ENCODE measurements at regions not wholly inside any gene's neighbourhood (a gene's known extent, or its start where the extent isn't known, plus 50 kb on each side); places are given as distances from the start of the nearest gene placed in this dataset.
A peak's percentile ranks its signal among the peaks of the same experiment; 100 is the strongest.
"Not testable (repeated sequence)": the region's sequence is repeated elsewhere in the genome, so short reads cannot be mapped to it uniquely, and the experiment has no call there.

DNA sequence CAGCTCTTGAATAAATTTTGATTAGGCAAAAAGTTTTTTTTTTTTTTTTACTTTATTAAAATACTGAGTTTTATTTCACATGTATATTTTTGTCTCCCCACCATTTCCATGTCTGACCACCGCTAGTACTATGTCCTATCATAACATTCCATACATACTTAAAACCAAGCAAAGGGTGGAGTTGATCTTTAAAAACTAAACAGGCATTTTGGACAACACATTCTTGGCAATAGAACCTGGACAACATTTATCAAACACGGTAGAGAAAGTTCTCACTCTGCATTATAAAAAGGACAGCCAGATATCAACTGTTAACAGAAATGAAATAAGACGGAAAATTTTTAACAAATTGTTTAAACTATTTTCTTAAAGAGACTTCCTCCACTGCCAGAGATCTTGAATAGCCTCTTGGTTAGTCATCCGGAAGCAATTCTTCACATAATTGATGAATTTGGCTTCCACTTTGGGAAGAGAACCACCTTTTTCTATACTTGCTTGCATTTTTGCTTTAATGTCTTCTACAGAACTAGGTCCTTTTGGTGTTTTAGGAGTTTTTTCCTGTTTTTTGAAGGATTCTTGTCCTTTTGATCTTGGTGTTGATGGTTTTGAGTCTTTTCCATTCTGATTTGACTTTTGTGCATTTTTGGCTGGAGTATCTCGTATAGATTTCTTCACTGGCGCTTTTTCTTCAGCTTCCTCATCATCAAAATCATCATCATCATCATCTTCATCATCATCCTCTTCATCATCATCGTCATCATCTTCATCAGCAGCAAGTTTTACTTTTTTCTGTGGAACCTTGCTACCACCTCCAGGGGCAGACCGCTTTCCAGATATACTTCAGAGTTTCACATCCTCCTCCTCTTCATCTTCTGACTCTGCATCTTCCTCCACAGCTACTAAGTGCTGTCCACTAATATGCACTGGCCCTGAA lies 58.7 kb downstream of the POU5F2 start:
- DNase-seq; H3K4me3 ChIP-seq; H3K4me1 ChIP-seq (ENCODE audit: insufficient read depth); H3K9me3 ChIP-seq; H3K27ac ChIP-seq; H3K36me3 ChIP-seq; intact Hi-C loops (cut with DNase I); H3K27me3 ChIP-seq: not testable (repeated sequence)
- 69 to 71% (median 71%) methylated on average over 8 of the region's 8 CpGs for WGBS, 3 donors

DNA sequence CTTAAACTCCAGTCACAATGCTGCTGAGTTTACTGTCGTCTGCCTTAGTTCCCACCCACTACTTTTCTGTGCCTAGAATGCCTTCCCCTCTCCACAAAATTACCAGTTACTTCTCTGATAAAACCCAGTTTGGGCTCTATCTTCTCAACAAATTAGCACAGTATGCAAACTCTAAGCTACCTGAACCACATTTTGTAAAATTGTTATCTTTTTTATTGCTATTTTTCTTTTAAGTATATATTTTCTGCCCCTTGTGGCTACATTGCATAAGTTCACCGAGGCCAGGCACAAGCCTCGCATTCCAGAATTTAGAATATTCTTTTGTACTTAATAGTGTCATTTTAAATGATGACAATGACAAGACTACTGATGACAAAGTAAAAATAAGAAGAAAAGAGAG lies 60.0 kb downstream of the POU5F2 start:
- Histone ChIP-seq H3K27ac (no peak overlapping the region), H3K4me3 (no peak overlapping the region), H3K4me1 (ENCODE audit: insufficient read depth) (peaks cover 5% of the 10 kb centered on the region), H3K36me3 (no peaks in the 10 kb centered on the region), H3K27me3 (no peaks in the 10 kb centered on the region), H3K9me3 (no peaks in the 10 kb centered on the region)
- DNase-seq, result no peak
- TF ChIP-seq, protein P1, sequence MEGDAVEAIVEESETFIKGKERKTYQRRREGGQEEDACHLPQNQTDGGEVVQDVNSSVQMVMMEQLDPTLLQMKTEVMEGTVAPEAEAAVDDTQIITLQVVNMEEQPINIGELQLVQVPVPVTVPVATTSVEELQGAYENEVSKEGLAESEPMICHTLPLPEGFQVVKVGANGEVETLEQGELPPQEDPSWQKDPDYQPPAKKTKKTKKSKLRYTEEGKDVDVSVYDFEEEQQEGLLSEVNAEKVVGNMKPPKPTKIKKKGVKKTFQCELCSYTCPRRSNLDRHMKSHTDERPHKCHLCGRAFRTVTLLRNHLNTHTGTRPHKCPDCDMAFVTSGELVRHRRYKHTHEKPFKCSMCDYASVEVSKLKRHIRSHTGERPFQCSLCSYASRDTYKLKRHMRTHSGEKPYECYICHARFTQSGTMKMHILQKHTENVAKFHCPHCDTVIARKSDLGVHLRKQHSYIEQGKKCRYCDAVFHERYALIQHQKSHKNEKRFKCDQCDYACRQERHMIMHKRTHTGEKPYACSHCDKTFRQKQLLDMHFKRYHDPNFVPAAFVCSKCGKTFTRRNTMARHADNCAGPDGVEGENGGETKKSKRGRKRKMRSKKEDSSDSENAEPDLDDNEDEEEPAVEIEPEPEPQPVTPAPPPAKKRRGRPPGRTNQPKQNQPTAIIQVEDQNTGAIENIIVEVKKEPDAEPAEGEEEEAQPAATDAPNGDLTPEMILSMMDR (IDR thresholded peaks at IDR 0.05), result no peak
- TF ChIP-seq POLR2A (IDR thresholded peaks at IDR 0.05), result no peak
- TF ChIP-seq EP300 (IDR thresholded peaks at IDR 0.05), result no peak
- intact Hi-C loops (cut with DNase I), result no loop called here
- 82 to 83% (median 83%) methylated on average over 3 of the region's 3 CpGs for WGBS, 3 donors

DNA sequence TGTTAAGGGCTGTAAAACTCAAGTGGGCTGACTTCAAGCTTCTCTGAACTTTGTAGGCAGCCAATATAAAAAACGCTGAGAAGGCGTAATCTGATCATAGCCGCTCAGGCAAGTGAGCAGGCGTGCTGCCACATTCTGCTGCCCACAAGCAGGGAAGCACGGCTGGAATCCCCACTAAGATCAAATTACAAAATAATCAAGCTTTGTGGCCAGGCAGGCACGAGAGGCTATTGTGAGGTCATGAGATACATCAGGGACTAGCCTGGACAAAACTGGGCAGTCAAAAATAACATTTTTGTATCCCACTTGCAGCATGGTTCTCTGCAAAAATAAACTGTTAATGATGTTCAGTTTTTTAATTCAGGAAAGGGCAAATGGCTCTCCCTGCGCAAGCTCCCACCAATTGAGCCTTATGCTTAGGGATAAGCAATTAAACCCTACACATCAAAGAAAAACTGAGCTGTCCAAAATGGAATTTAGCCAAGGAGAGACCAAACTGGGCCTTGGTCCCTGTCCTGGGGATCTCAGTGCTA lies 64.0 kb downstream of the POU5F2 start:
- Histone ChIP-seq H3K27ac (no peak overlapping the region), H3K9me3 (no peaks in the 10 kb centered on the region), H3K4me3 (no peak overlapping the region), H3K36me3 (no peaks in the 10 kb centered on the region), H3K4me1 (ENCODE audit: insufficient read depth) (peaks cover 5% of the 10 kb centered on the region), H3K27me3 (no peaks in the 10 kb centered on the region)
- WGBS, 3 donors, result 9 to 21% (median 18%) methylated on average over 7 of the region's 7 CpGs
- DNase-seq, result peak; percentile 16 to 72 (median 48)
- TF ChIP-seq EP300 (IDR thresholded peaks at IDR 0.05), result no peak
- TF ChIP-seq POLR2A (IDR thresholded peaks at IDR 0.05), result no peak
- TF ChIP-seq, protein P1 (IDR thresholded peaks at IDR 0.05), result no peak
- intact Hi-C loops (cut with DNase I), result no loop called here

DNA sequence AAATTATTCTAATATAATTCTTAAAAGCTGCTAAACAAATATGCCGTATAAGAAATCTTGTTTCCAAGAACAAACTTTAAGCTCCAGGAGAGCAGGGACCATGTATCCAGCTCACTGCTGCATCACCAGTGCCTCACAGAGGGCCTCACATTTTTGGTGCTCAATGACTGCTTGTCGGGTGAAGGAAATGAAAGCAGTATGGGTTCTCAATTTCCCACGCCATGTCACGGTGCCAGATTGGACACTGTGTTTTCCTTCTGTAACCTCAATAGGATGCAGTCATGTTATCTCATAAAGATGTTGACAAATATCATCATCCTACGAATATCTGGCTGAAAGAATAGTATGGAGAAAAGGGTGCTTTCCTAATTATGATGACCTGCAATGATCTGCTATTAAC lies 64.7 kb downstream of the POU5F2 start:
- no peak for DNase-seq
- Histone ChIP-seq H3K4me1 (ENCODE audit: insufficient read depth) (peaks cover 5% of the 10 kb centered on the region), H3K36me3 (no peaks in the 10 kb centered on the region), H3K9me3 (no peaks in the 10 kb centered on the region), H3K27me3 (no peaks in the 10 kb centered on the region), H3K4me3 (no peak overlapping the region), H3K27ac (no peak overlapping the region)
- TF ChIP-seq, protein P1 (IDR thresholded peaks at IDR 0.05), result no peak
- TF ChIP-seq EP300 (IDR thresholded peaks at IDR 0.05) (no peak), POLR2A (IDR thresholded peaks at IDR 0.05) (no peak)
- intact Hi-C loops (cut with DNase I), result no loop called here
- WGBS, 3 donors, result 80 to 83% (median 81%) methylated on average over 5 of the region's 5 CpGs

Measured in ovary (tissue), 7 donors.